Peyer's patch (tissue), 4 donors: ENCODE measurements at regions not wholly inside any gene's neighbourhood (a gene's known extent, or its start where the extent isn't known, plus 50 kb on each side); places are given as distances from the start of the nearest gene placed in this dataset.
A peak's percentile ranks its signal among the peaks of the same experiment; 100 is the strongest.

Experiments
- DNase-seq, 3 donors: peaks; one replicate each; pipeline ENCODE4 v3.0.0-alpha.2; 2017 to 2019
- H3K27ac ChIP-seq, 4 donors: fragments of 200-600 bp; sonication (generic); one replicate each; pipeline ENCODE4 v1.5.1; 2016 to 2019
- H3K27me3 ChIP-seq, 2 donors: fragments of 200-600 bp; sonication (generic); one replicate each; pipeline ENCODE4 v1.5.1; 2019
- H3K36me3 ChIP-seq, 3 donors: fragments of 200-600 bp; sonication (generic); one replicate each; pipeline ENCODE4 v1.5.1; 2016 to 2019
- H3K4me1 ChIP-seq, 4 donors: fragments of 200-600 bp; sonication (generic); one replicate each; pipeline ENCODE4 v1.5.1; 2016 to 2019
- H3K4me3 ChIP-seq, 4 donors: fragments of 200-600 bp; sonication (generic); 1 replicate in 3 of 4; 2 replicates in 1 of 4; pipeline ENCODE4 v1.5.1; 2016 to 2019; ENCODE audit warnings: mild to moderate bottlenecking in 1 of 4
- H3K9me3 ChIP-seq, 4 donors: fragments of 200-600 bp; sonication (generic); one replicate each; pipeline ENCODE4 v1.5.1; 2016 to 2019; ENCODE audit warnings: mild to moderate bottlenecking in 1 of 4
- CTCF ChIP-seq, 6 experiments: fragments of 450-650 bp in 4 of 6; fragments of 200-600 bp in 2 of 6; sonication (generic) in 1 of 6; IDR thresholded peaks; one replicate each; pipeline ENCODE4 v1.5.1; 2017 to 2019; ENCODE audit warnings: antibody characterized with exemption in 6 of 6, mild to moderate bottlenecking in 3 of 6, moderate library complexity in 1 of 6
- POLR2A ChIP-seq, 2 donors: fragments of 450-650 bp; IDR thresholded peaks; one replicate each; pipeline ENCODE4 v1.5.1; 2017; ENCODE audit warnings: antibody characterized with exemption in 2 of 2, mild to moderate bottlenecking in 2 of 2, moderate library complexity in 2 of 2

GRCh38 chr2:238595750-238596570 lies 169.2 kb downstream of the ASB1 start:
- no peak for DNase-seq
- Histone ChIP-seq H3K36me3 (no peaks in the 10 kb centered on the region), H3K27ac (no peak overlapping the region), H3K9me3 (no peaks in the 10 kb centered on the region), H3K4me1 (no peaks in the 10 kb centered on the region), H3K4me3 (no peak overlapping the region), H3K27me3 (no peaks in the 10 kb centered on the region)
- no peak for TF ChIP-seq CTCF (IDR thresholded peaks at IDR 0.05)

DNA sequence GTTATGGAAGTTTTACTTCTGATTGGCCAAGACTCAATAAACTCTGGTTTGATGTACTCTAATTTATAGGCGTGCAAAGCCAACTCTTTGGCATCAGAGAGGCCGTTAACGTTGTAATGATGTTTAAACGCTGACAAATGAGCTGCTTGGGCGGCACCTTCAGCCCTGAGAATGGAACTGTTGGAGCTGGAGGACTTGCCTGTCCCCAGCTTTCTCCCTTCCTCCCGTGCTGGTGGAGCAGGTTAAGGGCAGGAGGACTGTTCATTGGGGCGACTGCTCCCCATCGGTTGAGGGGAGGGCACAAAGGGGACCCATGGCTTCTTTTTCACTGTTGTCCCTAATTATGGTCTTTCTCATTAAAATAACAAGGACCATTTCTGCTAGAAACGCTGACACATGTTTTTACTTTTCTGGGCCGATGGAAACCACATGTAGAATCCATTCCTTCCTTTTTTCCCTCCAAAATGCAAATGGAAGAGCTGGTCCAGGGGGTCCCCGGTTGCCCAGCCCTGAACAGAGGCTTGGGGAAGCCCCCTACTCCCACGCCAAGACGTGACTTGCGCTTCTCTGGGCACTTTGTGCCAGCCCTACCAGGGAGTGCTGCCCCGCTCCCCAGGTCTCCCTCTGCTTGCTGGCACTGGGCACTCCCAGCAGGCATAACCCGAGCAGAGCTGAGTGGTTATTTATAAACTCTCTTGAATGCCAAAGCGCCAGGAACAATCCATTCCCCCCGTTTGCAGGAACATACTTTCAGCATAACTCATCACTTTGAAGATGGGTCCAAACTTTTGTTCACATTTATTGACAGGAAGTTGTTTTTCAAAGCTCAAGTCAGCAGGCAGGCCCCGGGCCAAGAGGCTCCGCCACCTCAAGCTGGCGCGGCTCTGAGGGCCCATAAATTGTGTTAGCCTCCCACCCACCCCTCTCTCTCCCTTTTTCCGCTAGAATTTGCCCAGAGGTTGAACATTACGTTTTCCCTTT lies 170.1 kb downstream of the ASB1 start:
- H3K4me1 ChIP-seq, result no peaks in the 10 kb centered on the region
- no peaks in the 10 kb centered on the region for H3K36me3 ChIP-seq
- H3K27ac ChIP-seq, result peak overlapping the region in 2 of 4 donors; percentile 5 to 58
- no peaks in the 10 kb centered on the region for H3K27me3 ChIP-seq
- DNase-seq, result no peak
- TF ChIP-seq CTCF (IDR thresholded peaks at IDR 0.05) (no peak), POLR2A (IDR thresholded peaks at IDR 0.05) (no peak)
- H3K4me3 ChIP-seq, result no peak overlapping the region
- H3K9me3 ChIP-seq, result no peaks in the 10 kb centered on the region

- Histone ChIP-seq H3K9me3 (no peaks in the 10 kb centered on the region), H3K27ac (no peak overlapping the region), H3K4me1 (no peaks in the 10 kb centered on the region), H3K36me3 (no peaks in the 10 kb centered on the region), H3K4me3 (no peak overlapping the region), H3K27me3 (no peaks in the 10 kb centered on the region)
- DNase-seq, result no peak
- TF ChIP-seq CTCF (IDR thresholded peaks at IDR 0.05) (no peak), POLR2A (IDR thresholded peaks at IDR 0.05) (no peak)
These were observed 171.2 kb downstream of the ASB1 start for GRCh38 chr2:238597638-238598528.

DNA sequence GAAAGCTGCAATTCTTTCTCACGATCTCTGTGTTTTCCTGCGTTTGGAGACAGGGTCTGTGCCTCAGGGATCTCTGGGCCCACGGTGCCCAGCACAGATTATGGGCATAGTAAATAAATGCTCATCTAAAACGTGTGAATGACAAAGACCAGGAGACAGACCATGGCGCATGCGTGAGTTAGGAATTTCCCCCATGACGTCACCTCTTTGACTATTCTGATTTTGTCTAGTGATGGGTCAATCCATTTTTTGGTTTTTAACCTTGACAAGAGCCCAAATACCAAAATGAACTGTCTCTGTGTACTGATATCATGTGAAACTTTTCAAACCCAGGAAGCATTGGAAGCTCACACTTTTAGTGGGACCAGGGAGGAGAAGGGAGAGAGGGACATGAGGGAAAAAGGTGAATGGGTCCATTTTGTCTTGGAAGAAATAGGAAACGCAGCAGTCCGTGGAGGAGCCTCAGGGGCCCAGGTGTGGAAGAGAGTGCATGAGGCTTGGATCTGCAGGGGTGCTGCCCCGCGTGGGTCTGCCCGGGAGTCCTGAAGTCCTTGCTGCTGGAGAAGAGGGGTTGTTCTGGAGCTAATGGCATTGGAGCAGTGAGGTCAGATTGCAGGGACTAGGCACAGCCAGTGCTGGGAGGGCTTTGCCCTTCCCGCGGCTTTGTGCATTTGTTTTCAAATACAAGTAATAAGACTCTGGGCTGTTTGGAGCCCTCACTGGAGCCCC lies 172.2 kb downstream of the ASB1 start:
- H3K27ac ChIP-seq, result no peak overlapping the region
- H3K4me3 ChIP-seq, result no peak overlapping the region
- H3K4me1 ChIP-seq, result no peaks in the 10 kb centered on the region
- no peaks in the 10 kb centered on the region for H3K27me3 ChIP-seq
- no peak for DNase-seq
- no peak for TF ChIP-seq CTCF (IDR thresholded peaks at IDR 0.05)
- no peak for TF ChIP-seq POLR2A (IDR thresholded peaks at IDR 0.05)
- H3K9me3 ChIP-seq, result no peaks in the 10 kb centered on the region
- H3K36me3 ChIP-seq, result no peaks in the 10 kb centered on the region
